ENCODE measurements at regions not wholly inside any gene's neighbourhood (a gene's known extent, or its start where the extent isn't known, plus 50 kb on each side); places are given as distances from the start of the nearest gene placed in this dataset.

DNA sequence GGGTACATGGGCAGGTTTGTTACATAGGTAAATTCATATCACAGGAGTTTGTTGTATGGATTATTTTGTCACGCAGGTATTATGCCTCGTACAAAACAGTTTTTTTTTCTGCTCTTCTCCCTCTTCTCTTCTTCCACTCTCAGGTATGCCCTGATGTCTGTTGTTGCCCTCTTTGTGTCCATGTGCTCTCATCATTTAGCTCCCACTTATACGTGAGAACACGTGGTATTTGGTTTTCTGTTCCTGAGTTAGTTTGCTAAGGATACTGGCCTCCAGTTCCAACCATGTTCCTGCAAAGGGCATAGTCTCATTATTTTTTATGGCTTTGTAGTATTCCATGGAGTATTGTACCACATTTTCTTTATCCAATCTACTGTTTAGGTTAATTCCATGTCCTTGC, 65.7 kb downstream of the UNC5CL start:
- no peak for DNase-seq

- no peak for DNase-seq
Observed at GRCh38 chr6:40972814-40973213, 66.2 kb downstream of the UNC5CL start.

DNA sequence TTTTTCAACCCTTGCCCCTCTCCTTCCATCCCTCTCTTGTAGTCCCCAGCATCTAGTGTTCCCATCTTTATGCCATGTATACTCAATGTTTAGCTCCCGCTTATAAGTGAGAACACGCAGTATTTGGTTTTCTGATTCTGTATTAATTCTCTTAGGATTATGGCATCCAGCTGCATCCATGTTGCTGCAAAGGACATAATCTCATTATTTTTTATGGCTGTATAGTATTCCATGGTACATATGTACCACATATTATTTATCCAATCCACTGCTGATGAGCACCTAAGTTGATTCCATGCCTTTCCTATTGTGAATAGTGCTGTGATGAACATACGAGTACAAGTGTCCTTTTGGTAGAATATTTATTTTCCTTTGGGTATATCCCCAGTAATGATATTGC, 66.8 kb downstream of the UNC5CL start:
- no peak for DNase-seq

DNA sequence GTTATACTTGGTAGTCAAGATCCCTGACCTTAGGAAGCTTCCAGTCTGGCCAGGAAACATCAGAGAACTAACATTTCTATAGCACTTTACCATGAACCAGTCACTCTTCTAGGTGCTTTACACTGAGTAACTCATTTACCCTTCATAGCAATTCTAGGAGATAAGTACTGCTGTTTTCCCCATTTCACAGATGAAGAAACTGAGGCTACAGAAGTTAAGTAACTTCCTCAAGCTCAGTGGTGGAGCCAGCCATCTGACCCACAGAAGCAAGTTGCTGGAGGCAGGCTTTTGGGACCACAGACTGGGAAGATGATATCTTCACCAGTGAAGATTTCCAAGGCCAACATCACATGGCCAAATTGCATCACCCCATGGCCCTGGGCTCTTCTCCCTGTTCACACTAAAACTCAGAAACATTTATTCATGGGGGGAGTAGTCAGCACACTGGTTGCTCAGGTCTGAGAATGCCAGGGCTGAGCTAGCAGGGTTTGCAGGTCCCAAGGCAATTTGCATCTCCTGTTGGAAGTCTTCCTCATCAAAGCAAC, 70.3 kb downstream of the UNC5CL start:
- DNase-seq: no peak

DNA sequence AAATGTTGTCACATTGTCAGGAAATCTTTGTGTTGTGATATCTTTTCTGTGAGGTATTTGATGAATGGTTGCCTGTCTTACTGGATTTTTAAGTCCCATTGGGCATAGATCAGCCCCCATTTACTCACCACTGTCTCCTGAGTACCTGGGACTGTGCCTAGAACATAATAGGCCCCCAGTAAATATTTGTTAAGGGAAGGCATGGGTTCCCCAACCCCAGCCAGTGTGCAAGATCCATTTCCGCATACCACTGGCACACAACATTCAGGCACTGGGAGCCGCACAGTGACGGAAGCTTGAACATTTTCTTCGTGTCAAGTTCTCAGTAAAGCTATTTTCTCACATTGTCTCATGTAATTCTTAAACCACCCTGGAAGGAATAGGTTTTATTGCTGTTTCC, 72.2 kb downstream of the UNC5CL start:
- no peak for DNase-seq

DNA sequence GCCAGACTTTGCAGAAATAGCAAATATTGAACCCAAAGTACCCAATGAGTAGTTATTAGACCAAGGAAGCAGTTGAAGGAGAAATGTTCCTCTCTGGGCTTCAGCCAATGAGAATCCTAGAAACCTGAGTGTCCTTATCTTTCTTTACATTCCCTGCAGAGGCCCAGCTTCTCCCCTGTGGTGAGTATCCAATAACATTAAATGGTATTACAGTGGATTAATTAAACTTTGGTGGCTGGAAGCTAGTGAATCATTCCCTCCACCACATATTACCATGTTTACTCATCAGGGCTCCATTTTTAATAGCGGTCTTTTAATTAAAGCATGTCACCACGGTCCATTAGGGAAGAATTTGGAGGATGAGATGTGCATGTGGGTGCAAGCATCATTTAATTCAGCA, 74.0 kb downstream of the UNC5CL start:
- DNase-seq: no peak

DNA sequence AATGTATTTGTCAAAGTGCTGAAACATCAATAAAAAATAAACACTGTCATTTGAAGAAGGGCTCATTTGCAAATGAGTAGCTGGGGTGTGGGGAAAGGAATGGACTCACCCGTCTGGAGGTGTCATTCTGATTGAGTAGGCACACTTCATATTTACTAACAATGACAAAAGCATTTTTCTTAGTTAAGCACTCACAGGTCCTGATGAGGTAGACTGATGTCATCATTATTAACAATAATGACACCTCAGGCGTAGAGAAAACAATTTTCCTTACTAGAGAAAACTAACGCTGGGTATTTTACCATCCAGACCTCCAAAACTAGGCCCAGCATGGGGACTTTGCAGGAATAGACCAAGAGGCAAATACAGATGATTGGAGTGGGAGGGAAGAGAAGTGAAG, 76.0 kb downstream of the UNC5CL start:
- no peak for DNase-seq

GRCh38 chr6:40962241-40962640, 76.8 kb downstream of the UNC5CL start:
- DNase-seq: peak; percentile 23

- DNase-seq: no peak
Observed at GRCh38 chr6:40961831-40962230, 77.2 kb downstream of the UNC5CL start.

DNA sequence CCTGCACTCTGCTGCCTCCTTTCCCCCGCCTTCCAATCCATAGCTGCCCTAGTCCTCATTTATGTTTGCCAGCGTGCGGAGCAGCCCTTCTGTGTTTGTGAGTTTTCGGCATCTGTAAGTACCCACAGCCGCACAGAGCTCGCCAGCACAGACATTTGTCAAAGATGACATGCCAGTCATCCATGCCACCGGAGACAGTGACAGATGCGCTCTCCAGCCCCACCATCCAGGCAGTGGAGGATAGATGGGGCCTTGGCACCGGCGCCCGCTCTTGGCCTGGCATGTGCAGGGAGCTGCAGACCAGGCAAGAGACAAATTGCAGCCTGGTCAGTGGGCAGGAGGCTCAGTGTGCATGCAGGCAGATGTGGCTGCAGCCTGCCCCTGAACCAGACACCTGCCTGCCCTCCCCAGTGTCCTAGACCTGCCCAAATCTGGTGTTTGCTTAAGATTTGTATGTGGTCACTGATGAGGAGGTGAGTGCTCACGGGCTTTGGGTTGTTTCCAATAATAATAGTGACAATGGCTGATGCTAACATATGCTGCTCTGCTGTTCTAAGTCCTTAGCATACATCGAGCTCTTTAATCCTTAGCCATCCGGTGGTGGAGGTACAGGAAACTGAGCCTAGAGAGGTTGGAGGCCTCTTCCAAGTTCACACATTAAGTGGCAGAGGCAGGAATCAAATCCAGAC, 78.1 kb downstream of the UNC5CL start:
- DNase-seq: no peak

DNA sequence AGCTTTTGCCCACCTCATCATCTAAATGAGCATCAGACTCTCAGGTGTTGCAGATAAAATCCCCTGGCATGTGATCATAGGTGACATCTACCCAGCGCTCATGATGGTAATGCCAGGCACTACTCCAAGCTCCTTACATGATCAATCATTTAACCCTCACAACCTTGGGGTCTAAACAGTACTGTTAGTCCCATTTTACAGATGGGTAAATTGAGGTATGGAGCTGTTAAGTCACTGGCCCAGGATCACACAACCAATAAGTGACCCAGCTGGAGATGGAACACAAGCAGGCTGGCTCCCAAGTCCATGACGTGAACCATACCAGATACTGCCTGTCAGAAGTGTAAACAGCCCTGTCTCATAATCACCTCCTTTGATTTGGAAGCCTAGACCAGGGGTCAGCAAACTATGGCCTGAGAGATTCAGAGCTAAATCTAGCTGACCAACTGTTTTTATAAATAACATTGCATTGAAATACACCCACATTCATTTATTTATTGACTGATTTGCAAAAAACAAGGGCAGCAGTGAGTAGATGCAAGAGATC, 79.2 kb downstream of the UNC5CL start:
- no peak for DNase-seq

DNA sequence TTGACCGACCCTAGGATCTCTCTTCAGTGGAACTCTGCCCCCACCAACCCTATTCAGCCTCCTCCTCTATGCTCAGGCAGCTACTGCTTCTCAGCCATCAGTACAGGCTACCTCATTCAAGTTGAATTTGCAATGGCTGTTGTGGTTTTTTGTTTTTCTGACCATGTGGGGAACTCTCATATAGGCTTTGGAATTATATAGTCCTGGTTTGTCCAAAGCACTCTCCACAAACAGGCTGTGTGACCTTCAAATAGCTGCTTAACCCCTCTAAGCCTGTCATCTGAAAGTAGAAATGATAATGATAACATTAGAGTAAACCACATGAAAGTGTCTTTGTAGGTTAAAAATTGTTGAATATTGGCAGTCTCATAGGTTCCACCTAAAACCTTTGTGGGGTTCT, 80.3 kb downstream of the UNC5CL start:
- no peak for DNase-seq

DNA sequence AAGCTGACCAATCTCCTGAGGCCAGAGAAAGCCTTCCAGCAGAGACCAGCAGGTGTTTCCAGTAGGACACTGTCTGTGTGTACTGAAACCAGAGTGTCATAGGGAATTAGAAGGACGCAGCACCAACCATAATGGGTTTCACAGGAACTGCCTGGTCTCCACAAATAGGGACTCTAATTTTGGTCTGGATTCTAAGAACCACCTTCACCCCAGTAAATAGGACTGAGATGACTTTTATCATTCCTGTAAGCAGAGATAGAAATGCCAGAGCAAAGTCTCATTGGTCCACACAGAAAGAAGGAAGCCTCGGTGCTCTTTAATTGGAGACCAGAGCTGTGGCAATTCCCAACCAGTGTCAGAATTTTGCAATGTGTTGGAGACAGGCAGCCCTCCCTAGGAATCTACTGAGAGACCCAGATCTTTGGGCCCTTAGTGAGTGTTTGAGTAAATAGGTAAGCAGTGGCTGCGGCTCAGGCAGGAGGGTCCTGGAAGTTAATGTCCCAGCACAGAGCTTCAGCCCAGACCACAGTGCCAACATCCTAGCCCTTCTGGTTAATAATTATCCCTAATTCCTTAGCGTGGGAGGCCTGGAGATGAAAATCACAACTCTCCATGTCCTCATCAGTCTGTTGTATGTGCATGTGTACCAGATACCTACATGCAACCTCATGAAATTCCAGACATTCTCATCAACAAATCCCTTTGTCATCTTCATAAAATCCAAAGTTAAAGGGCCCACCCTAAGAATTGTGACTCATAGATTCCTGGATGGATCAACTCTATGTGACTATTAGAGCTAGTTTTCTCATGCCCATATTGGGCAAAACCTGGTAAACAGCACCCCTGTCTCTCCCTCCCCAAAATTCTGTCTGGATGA, 81.2 kb downstream of the UNC5CL start:
- DNase-seq: no peak

GRCh38 chr6:40956936-40957335, 82.1 kb downstream of the UNC5CL start:
- DNase-seq: no peak

GRCh38 chr6:40955178-40955545, 83.9 kb downstream of the UNC5CL start:
- no peak for DNase-seq

- DNase-seq: no peak
Observed at GRCh38 chr6:40954446-40955177, 84.4 kb downstream of the UNC5CL start.

DNA sequence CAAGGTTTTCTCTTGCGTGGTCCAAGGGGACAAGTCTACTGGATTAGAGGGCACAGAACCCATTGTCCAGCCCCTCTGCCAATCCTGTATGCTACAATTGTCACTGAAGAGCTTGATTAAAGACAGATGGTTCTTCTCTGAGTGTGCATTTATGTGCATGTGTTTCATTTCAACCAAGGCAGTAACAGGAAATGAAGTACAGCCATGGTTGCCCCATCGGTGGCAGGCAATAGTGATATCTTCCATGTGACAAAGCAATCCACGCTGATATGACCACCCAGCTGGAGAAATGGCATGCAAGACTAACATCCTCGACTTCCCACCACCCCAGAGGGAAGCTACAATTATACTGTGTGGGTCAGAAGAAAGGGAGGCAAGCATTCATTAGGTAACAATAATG, 85.5 kb downstream of the UNC5CL start:
- no peak for DNase-seq

DNA sequence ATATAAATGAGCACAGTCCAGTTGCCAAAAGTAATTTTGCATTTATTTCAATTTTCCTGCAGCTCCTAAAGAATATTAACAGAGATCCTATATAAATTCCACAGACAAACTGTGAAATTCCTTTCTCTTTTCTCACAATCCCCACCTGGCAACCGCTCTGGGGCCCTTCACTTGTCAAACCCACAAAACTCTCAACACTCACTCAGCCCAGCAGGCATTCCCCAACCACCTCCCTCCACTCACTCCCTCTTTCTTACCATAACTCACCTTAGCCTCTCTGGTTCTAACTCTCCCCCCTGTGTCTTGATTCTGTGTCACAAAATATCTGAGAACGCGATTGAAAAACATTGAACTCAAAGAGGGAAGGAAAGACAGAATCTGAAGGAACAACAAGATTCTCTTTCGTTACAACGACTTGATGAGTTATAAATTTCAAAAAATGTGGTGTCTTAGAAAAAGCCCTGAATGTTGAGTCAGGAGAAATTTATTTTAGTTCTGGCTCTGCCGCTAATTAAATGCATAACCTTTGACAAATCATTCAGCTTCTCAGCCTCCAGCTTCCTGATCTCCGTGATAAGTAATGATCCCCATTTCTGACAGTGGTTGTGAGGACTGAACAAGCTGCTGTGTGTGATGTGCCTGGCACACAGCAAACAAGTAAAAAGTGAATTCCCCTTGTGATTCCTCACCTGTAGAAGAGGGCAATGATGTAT, 87.9 kb downstream of the UNC5CL start:
- DNase-seq: no peak

- DNase-seq: no peak
Observed at GRCh38 chr6:40948570-40948969, 90.5 kb downstream of the UNC5CL start.

- DNase-seq: no peak
Observed at GRCh38 chr6:40947876-40948526, 91.0 kb downstream of the UNC5CL start.

DNA sequence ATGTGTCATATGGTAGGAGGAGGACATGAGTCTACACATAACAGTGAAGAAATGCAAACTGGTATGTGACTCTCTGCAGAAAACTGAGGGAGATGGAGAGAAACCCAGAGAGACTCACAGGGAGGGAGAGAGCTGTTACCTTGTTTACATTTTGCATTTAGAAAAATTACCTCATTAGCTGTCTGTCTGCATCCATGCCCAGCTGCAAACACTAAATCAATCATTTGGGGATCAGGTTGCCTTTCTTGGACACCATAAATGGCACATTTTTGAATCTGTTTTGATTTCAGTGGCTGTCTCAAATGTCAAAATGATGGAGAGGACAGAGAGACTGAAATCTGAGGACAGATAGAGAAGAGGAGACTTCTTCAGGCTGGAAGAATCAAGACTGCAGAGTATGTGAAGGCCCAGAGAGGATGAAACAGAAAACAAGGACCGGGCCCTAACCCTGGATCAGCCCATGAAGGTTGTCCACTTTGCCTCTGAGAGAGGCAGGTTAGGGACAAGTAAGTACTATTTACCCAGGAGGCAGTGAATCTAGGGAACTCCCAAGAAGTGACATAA, 92.2 kb downstream of the UNC5CL start:
- no peak for DNase-seq

GRCh38 chr6:40937491-40937890, 101.5 kb downstream of the UNC5CL start:
- DNase-seq: no peak
